Pancreas (tissue), 10 donors: ENCODE measurements at regions not wholly inside any gene's neighbourhood (a gene's known extent, or its start where the extent isn't known, plus 50 kb on each side); places are given as distances from the start of the nearest gene placed in this dataset.

Source experiments
- ATAC-seq, 4 donors: fragments of 200-7000 bp; cut with Tn5 transposase; one replicate each; pipeline versions ENCODE4 v1.8.0 to v1.9.1; 2020; ENCODE audit warnings: mild to moderate bottlenecking in 4 of 4, moderate library complexity in 4 of 4
- DNase-seq, 6 donors: peaks; one replicate each; pipeline ENCODE4 v3.0.0-alpha.2; 2020
- FAIRE-seq: peaks from 2 replicates; lab custom pipeline; 2012; peaks lifted over from hg19 to GRCh38; lab: Jason Lieb, UNC
- H3K27ac ChIP-seq, 4 donors: fragments of 200-600 bp; sonication (generic); 1 replicate in 3 of 4; 2 replicates in 1 of 4; pipeline versions ENCODE4 v1.5.0 to v1.8.0; 2020
- H3K27me3 ChIP-seq, 4 donors: fragments of 200-600 bp; one replicate each; pipeline ENCODE4 v1.8.0; 2021
- H3K36me3 ChIP-seq, 3 donors: fragments of 200-600 bp; sonication (generic) in 1 of 3; one replicate each; pipeline versions ENCODE4 v1.5.0 to v1.8.0; 2020 to 2021
- H3K4me1 ChIP-seq, 3 donors: fragments of 200-600 bp; one replicate each; pipeline ENCODE4 v1.8.0; 2021
- H3K4me3 ChIP-seq, 4 donors: fragments of 200-600 bp; sonication (generic) in 2 of 4; one replicate each; pipeline versions ENCODE4 v1.5.0 to v1.8.0; 2020 to 2021
- H3K9me3 ChIP-seq, 4 donors: fragments of 200-600 bp; one replicate each; pipeline ENCODE4 v1.8.0; 2021
- WGBS, 2 donors: extraction: QIAGEN DNeasy Blood & Tissue Kit; methylation state at CpG; one replicate each; pipeline ENCODE4 v1.1.7; 2013; 5-methylcytosine and 5-hydroxymethylcytosine counted together
- intact Hi-C, 3 donors: fragments of 100-400 bp; cut with DNase I; formaldehyde crosslinking; loops; one replicate each; pipeline versions ENCODE4 v1.11.1 to v1.14.2; 2022
- TF ChIP-seq, protein P1 (sequence below), 4 donors: fragments of 200-600 bp; sonication (generic) in 3 of 4; IDR thresholded peaks; one replicate each; pipeline versions ENCODE4 v1.5.0 to v1.8.0; 2021; ENCODE audit warnings: antibody characterized with exemption in 4 of 4
- donor health status: healthy with polysubstance abuse.
- donor health status: DM: no; HTN: no; CAD: no; lungs with moderate emphysema.
- donor health status: DM: no; HTN: no; CAD: no.
- donor health status: control.
- donor health status: control.
- donor health status: Bipolar disorder and iron deficiency.
- donor health status: DM: yes; HTN: yes; CAD: no.
- donor health status: DM: no; HTN: no; CAD: no.
- donor health status: DM: no; HTN: no; CAD: no.
- donor health status: DM: yes; HTN: yes; CAD: no.

DNA sequence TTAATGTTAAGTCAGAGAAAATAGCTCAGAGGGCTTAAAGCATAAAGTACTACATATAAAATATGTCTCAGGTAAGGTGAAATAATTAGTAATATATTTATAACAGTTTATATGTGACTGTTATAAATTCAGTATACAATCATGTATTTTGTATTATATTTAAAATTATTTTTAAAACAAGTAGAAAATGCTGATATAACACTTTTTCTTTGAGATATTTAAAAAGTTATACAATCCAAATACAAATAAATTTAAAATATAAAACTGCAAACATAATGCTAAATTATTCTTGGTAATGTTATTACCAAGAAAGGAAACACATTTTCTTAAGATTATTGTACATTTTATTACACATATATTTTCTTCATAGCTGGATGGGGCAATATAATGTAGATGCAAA lies 539.9 kb upstream of the CDH9 start:
- FAIRE-seq: peak; percentile 92
- Histone ChIP-seq H3K27ac (no peak overlapping the region), H3K4me1 (no peaks in the 10 kb centered on the region), H3K4me3 (no peak overlapping the region), H3K27me3 (no peaks in the 10 kb centered on the region), H3K36me3 (no peaks in the 10 kb centered on the region), H3K9me3 (no peaks in the 10 kb centered on the region)
- intact Hi-C loops: no loop called here
- DNase-seq: no peak
- TF ChIP-seq, protein P1, sequence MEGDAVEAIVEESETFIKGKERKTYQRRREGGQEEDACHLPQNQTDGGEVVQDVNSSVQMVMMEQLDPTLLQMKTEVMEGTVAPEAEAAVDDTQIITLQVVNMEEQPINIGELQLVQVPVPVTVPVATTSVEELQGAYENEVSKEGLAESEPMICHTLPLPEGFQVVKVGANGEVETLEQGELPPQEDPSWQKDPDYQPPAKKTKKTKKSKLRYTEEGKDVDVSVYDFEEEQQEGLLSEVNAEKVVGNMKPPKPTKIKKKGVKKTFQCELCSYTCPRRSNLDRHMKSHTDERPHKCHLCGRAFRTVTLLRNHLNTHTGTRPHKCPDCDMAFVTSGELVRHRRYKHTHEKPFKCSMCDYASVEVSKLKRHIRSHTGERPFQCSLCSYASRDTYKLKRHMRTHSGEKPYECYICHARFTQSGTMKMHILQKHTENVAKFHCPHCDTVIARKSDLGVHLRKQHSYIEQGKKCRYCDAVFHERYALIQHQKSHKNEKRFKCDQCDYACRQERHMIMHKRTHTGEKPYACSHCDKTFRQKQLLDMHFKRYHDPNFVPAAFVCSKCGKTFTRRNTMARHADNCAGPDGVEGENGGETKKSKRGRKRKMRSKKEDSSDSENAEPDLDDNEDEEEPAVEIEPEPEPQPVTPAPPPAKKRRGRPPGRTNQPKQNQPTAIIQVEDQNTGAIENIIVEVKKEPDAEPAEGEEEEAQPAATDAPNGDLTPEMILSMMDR (IDR thresholded peaks at IDR 0.05): no peak
- no peak for ATAC-seq

DNA sequence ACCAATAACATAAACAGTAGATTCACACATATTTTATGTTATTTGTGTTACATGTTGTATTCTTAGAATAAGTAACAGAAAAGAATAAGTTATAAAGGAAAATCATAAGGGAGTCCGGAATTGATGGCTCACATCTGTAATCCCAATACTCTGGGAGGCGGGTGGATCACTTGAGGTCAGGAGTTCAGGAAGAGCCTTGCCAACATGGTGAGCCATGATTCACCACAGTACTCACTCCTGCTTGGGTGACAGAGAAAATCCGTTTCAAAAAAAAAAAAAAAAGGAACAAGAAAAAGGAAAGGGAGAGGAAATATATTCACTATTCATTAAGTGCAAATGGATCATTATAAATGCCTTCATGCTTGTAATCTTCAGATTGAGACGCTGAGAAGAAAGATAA lies 533.3 kb upstream of the CDH9 start:
- intact Hi-C loops: no loop called here
- Histone ChIP-seq H3K4me3 (no peak overlapping the region), H3K27me3 (no peaks in the 10 kb centered on the region), H3K36me3 (no peaks in the 10 kb centered on the region), H3K27ac (no peak overlapping the region), H3K4me1 (no peaks in the 10 kb centered on the region), H3K9me3 (no peaks in the 10 kb centered on the region)
- no peak for FAIRE-seq
- TF ChIP-seq, protein P1 (IDR thresholded peaks at IDR 0.05): no peak
- no peak for DNase-seq
- 56 to 62% methylated on average over 4 of the region's 4 CpGs for WGBS, 2 donors
- no peak for ATAC-seq

DNA sequence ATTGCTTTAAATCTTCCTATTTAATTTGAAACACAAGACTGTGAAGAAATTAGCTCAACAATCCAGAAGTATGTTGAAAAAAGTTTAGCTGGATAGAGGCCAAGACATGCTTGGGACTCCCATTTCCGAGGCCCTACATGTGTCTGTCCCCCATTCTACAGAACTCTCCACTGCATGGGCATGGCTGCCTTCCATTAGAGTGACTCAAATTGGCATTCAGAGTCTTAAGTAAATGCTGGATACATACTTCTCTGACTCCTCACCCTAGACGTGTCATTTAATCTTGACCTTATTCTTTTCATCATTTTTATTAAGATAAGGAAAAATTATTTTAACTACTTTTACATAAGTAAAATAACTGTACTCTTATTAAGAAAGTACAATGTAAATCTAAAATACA lies 530.4 kb upstream of the CDH9 start:
- TF ChIP-seq, protein P1 (IDR thresholded peaks at IDR 0.05): no peak
- Histone ChIP-seq H3K4me1 (no peaks in the 10 kb centered on the region), H3K27me3 (no peaks in the 10 kb centered on the region), H3K27ac (no peak overlapping the region), H3K4me3 (no peak overlapping the region), H3K36me3 (no peaks in the 10 kb centered on the region), H3K9me3 (no peaks in the 10 kb centered on the region)
- intact Hi-C loops: no loop called here
- no peak for ATAC-seq
- FAIRE-seq: no peak
- DNase-seq: no peak
- WGBS, 2 donors: 50 to 62% methylated on average over 2 of the region's 2 CpGs

DNA sequence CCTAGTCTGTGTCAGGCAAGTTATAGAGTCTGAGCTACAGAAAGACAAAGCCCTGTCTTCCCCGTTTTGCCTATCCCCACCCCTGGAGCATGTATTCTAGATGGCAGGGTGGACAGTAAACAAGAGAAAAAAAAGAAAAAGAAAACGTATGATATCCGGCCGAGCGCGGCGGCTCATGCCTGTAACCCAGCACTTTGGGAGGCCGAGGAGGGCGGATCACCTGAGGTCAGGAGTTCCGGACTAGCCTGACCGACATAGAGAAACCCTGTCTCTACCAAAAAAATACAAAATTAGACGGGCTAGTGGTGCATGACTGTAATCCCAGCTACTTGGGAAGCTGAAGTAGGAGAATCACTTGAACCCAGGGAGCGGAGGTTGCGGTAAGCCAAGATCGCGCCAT lies 523.0 kb upstream of the CDH9 start:
- Histone ChIP-seq H3K27me3 (no peaks in the 10 kb centered on the region), H3K27ac (no peak overlapping the region), H3K4me3 (no peak overlapping the region), H3K4me1 (no peaks in the 10 kb centered on the region), H3K9me3 (no peaks in the 10 kb centered on the region), H3K36me3 (no peaks in the 10 kb centered on the region)
- TF ChIP-seq, protein P1 (IDR thresholded peaks at IDR 0.05): no peak
- WGBS, 2 donors: 78 to 84% methylated on average over 16 of the region's 16 CpGs
- ATAC-seq: no peak
- intact Hi-C loops: no loop called here
- no peak for FAIRE-seq
- no peak for DNase-seq

DNA sequence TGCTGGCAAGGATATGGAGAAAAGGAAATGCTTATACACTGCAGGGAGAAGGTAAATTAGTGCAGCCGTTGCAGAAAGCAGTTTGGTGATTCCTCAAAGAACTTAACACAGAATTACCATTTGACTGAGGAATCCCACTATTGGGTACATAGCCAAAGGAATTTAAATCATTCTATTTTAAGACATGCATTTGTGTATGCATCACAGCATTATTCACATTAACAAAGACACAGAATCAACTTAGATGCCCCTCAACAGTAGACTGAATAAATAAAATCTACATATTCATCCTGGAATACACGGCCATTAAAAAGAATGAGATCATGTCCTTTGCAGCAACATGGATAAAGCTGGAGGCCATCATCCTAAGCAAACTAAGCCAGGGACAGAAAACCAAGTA lies 510.1 kb upstream of the CDH9 start:
- no peaks in the 10 kb centered on the region for H3K27me3 ChIP-seq
- H3K4me1 ChIP-seq: no peaks in the 10 kb centered on the region
- H3K4me3 ChIP-seq: no peak overlapping the region
- TF ChIP-seq, protein P1 (IDR thresholded peaks at IDR 0.05): no peak
- DNase-seq (no peak), FAIRE-seq (no peak), ATAC-seq (no peak)
- no peak overlapping the region for H3K27ac ChIP-seq
- intact Hi-C loops: no loop called here
- no peaks in the 10 kb centered on the region for H3K36me3 ChIP-seq
- whole genome bisulfite sequencing, 2 donors: 36 to 37% methylated on average over 2 of the region's 2 CpGs
- H3K9me3 ChIP-seq: no peaks in the 10 kb centered on the region
